ENCODE measurements at regions not wholly inside any gene's neighbourhood (a gene's known extent, or its start where the extent isn't known, plus 50 kb on each side); places are given as distances from the start of the nearest gene placed in this dataset.

DNA sequence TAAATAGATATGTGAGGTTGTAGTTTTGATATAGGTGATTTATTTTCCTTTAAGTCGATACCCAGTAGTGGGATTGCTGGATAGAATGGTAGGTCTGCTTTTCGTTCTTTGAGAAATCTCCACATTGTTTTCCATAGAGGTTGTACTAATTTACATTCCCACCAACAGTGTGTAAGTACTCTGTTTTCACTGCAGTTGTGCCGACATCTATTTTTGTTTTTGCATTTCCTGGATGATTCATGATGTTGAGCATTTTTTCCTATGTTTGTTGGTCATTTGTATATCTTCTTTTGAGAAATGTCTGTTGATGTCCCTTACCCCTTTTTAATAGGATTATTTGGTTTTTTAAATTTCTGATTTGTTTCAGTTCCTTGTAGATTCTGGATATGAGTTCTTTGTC is 120.7 kb downstream of the NAA11 start:
- TF ChIP-seq, protein P1, sequence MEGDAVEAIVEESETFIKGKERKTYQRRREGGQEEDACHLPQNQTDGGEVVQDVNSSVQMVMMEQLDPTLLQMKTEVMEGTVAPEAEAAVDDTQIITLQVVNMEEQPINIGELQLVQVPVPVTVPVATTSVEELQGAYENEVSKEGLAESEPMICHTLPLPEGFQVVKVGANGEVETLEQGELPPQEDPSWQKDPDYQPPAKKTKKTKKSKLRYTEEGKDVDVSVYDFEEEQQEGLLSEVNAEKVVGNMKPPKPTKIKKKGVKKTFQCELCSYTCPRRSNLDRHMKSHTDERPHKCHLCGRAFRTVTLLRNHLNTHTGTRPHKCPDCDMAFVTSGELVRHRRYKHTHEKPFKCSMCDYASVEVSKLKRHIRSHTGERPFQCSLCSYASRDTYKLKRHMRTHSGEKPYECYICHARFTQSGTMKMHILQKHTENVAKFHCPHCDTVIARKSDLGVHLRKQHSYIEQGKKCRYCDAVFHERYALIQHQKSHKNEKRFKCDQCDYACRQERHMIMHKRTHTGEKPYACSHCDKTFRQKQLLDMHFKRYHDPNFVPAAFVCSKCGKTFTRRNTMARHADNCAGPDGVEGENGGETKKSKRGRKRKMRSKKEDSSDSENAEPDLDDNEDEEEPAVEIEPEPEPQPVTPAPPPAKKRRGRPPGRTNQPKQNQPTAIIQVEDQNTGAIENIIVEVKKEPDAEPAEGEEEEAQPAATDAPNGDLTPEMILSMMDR (conservative IDR thresholded peaks at IDR 0.05; ENCODE audit: low read depth, low read length), result no peak
- TF ChIP-seq EZH2 (IDR thresholded peaks at IDR 0.05; ENCODE audit: low read length, unreplicated experiment), result no peak
- no peak for TF ChIP-seq EZH2phosphoT487 (IDR thresholded peaks at IDR 0.05; ENCODE audit: borderline replicate concordance, low read length)

All from PC-3 (cell line).